ENCODE measurements at regions not wholly inside any gene's neighbourhood (a gene's known extent, or its start where the extent isn't known, plus 50 kb on each side); places are given as distances from the start of the nearest gene placed in this dataset.

GRCh38 chr14:86708846-86709339 is 1178.9 kb downstream of the FLRT2 start (continued):
- TF ChIP-seq IKZF1 (IDR thresholded peaks at IDR 0.05) (no peak), HNRNPL (IDR thresholded peaks at IDR 0.05; ENCODE audit: low read depth, low read length) (no peak), TRIM24 (CRISPR knock-in tag; IDR thresholded peaks at IDR 0.05) (peak; percentile 51; the same call in 1 of the 2 replicates), ZNF746 (CRISPR knock-in tag; IDR thresholded peaks at IDR 0.05) (no peak), ZNF564 (CRISPR knock-in tag; IDR thresholded peaks at IDR 0.05) (0 out of 2 replicates have a peak, but pooled peaks have one; percentile 59), ZC3H4 (CRISPR knock-in tag; IDR thresholded peaks at IDR 0.05; ENCODE audit: borderline replicate concordance) (no peak), ZNF296 (CRISPR knock-in tag; conservative IDR thresholded peaks at IDR 0.05) (no peak), HDAC6 (IDR thresholded peaks at IDR 0.05; ENCODE audit: low read depth, low read length) (no peak), ZNF34 (CRISPR knock-in tag; IDR thresholded peaks at IDR 0.05; ENCODE audit: borderline replicate concordance) (no peak), NR2F1 (CRISPR knock-in tag; IDR thresholded peaks at IDR 0.05) (peak; percentile 46 to 76; a peak in 3 of 4 replicates), ZNF337 (CRISPR knock-in tag; IDR thresholded peaks at IDR 0.05; ENCODE audit: borderline replicate concordance, low read depth) (no peak), MEF2D (CRISPR knock-in tag; IDR thresholded peaks at IDR 0.05) (peak; percentile 63; the same call in 1 of the 2 replicates), SP2 (CRISPR knock-in tag; IDR thresholded peaks at IDR 0.05) (no peak), ZNF580 (CRISPR knock-in tag; IDR thresholded peaks at IDR 0.05; ENCODE audit: borderline replicate concordance, low read depth) (0 out of 2 replicates have a peak, but pooled peaks have one; percentile 62), TEAD3 (CRISPR knock-in tag; optimal IDR thresholded peaks at IDR 0.05; ENCODE audit: borderline replicate concordance) (peak; percentile 83), PAX8 (CRISPR knock-in tag; IDR thresholded peaks at IDR 0.05; ENCODE audit: borderline replicate concordance) (no peak), NFIC (IDR thresholded peaks at IDR 0.05; ENCODE audit: low read length) (peak; percentile 96; the same call in 1 of the 2 replicates), SOX6 (IDR thresholded peaks at IDR 0.05) (no peak), SOX6 (CRISPR knock-in tag; IDR thresholded peaks at IDR 0.05) (peak; percentile 92), SP1 (IDR thresholded peaks at IDR 0.05) (no peak), SP1 (CRISPR knock-in tag; IDR thresholded peaks at IDR 0.05) (no peak)
- TF ChIP-seq, protein P1, sequence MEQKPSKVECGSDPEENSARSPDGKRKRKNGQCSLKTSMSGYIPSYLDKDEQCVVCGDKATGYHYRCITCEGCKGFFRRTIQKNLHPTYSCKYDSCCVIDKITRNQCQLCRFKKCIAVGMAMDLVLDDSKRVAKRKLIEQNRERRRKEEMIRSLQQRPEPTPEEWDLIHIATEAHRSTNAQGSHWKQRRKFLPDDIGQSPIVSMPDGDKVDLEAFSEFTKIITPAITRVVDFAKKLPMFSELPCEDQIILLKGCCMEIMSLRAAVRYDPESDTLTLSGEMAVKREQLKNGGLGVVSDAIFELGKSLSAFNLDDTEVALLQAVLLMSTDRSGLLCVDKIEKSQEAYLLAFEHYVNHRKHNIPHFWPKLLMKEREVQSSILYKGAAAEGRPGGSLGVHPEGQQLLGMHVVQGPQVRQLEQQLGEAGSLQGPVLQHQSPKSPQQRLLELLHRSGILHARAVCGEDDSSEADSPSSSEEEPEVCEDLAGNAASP (CRISPR knock-in tag; IDR thresholded peaks at IDR 0.05; ENCODE audit: borderline replicate concordance): peak; percentile 82; the same call in 1 of the 2 replicates
- TF ChIP-seq, protein P2, sequence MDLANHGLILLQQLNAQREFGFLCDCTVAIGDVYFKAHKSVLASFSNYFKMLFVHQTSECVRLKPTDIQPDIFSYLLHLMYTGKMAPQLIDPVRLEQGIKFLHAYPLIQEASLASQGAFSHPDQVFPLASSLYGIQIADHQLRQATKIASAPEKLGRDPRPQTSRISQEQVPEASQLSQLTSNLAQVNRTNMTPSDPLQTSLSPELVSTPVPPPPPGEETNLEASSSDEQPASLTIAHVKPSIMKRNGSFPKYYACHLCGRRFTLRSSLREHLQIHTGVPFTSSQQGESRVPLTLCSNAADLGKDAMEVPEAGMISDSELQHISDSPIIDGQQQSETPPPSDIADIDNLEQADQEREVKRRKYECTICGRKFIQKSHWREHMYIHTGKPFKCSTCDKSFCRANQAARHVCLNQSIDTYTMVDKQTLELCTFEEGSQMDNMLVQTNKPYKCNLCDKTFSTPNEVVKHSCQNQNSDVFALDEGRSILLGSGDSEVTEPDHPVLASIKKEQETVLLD (CRISPR knock-in tag; IDR thresholded peaks at IDR 0.05; ENCODE audit: low read depth): no peak
- TF ChIP-seq, protein P3, sequence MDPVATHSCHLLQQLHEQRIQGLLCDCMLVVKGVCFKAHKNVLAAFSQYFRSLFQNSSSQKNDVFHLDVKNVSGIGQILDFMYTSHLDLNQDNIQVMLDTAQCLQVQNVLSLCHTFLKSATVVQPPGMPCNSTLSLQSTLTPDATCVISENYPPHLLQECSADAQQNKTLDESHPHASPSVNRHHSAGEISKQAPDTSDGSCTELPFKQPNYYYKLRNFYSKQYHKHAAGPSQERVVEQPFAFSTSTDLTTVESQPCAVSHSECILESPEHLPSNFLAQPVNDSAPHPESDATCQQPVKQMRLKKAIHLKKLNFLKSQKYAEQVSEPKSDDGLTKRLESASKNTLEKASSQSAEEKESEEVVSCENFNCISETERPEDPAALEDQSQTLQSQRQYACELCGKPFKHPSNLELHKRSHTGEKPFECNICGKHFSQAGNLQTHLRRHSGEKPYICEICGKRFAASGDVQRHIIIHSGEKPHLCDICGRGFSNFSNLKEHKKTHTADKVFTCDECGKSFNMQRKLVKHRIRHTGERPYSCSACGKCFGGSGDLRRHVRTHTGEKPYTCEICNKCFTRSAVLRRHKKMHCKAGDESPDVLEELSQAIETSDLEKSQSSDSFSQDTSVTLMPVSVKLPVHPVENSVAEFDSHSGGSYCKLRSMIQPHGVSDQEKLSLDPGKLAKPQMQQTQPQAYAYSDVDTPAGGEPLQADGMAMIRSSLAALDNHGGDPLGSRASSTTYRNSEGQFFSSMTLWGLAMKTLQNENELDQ (CRISPR knock-in tag; IDR thresholded peaks at IDR 0.05; ENCODE audit: borderline replicate concordance): no peak
- TF ChIP-seq, protein P4, sequence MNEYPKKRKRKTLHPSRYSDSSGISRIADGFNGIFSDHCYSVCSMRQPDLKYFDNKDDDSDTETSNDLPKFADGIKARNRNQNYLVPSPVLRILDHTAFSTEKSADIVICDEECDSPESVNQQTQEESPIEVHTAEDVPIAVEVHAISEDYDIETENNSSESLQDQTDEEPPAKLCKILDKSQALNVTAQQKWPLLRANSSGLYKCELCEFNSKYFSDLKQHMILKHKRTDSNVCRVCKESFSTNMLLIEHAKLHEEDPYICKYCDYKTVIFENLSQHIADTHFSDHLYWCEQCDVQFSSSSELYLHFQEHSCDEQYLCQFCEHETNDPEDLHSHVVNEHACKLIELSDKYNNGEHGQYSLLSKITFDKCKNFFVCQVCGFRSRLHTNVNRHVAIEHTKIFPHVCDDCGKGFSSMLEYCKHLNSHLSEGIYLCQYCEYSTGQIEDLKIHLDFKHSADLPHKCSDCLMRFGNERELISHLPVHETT (CRISPR knock-in tag; conservative IDR thresholded peaks at IDR 0.05): 0 out of 2 replicates have a peak, but pooled peaks have one; percentile 42
